ENCODE measurements at regions not wholly inside any gene's neighbourhood (a gene's known extent, or its start where the extent isn't known, plus 50 kb on each side); places are given as distances from the start of the nearest gene placed in this dataset.

- no peak for DNase-seq (ENCODE audit: extremely low read depth, low read depth)
- TF ChIP-seq, protein P1, sequence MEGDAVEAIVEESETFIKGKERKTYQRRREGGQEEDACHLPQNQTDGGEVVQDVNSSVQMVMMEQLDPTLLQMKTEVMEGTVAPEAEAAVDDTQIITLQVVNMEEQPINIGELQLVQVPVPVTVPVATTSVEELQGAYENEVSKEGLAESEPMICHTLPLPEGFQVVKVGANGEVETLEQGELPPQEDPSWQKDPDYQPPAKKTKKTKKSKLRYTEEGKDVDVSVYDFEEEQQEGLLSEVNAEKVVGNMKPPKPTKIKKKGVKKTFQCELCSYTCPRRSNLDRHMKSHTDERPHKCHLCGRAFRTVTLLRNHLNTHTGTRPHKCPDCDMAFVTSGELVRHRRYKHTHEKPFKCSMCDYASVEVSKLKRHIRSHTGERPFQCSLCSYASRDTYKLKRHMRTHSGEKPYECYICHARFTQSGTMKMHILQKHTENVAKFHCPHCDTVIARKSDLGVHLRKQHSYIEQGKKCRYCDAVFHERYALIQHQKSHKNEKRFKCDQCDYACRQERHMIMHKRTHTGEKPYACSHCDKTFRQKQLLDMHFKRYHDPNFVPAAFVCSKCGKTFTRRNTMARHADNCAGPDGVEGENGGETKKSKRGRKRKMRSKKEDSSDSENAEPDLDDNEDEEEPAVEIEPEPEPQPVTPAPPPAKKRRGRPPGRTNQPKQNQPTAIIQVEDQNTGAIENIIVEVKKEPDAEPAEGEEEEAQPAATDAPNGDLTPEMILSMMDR (IDR thresholded peaks at IDR 0.05; ENCODE audit: low read depth, low read length, missing control alignments), result no peak
- H3K4me3 ChIP-seq (replicated peaks; ENCODE audit: low read depth, low read length), result no peak overlapping the region
Observed at GRCh38 chr2:120404941-120405758, 59.2 kb downstream of the INHBB start.

DNA sequence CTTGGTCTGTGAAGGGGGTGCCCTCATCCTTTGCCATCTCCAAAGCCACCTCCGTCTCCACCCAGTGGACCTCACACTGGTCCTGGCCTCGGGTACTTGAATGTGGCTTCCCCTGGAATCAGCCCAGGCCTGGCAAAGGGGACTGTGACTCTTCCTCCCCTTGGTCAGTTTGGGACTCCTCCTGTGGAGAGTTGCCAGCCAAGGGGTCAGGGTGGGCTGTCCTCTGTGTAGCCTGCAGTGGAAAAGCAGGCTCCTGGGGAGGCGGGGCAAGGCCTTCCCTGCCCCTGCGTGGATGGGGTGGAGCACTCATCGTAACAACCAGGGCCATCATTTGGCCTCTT, 59.8 kb downstream of the INHBB start:
- no peak overlapping the region for H3K4me3 ChIP-seq (replicated peaks; ENCODE audit: low read depth, low read length)
- TF ChIP-seq, protein P1 (IDR thresholded peaks at IDR 0.05; ENCODE audit: low read depth, low read length, missing control alignments), result no peak
- no peak for DNase-seq (ENCODE audit: extremely low read depth, low read depth)

DNA sequence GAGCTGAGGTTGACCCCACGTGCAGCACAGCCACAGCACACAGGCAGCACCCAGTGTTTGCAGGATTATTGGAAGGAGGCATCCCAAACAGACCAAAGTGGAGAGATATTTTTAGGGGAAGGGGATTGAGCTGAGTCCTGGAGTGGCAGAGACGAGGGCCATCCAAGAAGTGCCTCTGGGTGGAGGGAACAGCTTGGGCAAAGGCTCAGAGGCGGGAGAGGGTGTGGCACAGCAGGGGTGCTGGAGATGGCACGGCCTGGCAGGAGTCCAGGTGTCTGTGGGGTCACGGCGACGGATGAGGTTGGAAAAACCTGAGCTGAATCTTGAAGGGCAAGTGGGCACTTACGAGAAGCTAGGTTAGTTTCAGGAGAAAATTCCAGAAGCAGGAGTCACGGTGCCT, 60.6 kb downstream of the INHBB start:
- H3K4me3 ChIP-seq (replicated peaks; ENCODE audit: low read depth, low read length), result no peak overlapping the region
- no peak for DNase-seq (ENCODE audit: extremely low read depth, low read depth)
- TF ChIP-seq, protein P1 (IDR thresholded peaks at IDR 0.05; ENCODE audit: low read depth, low read length, missing control alignments), result no peak

DNA sequence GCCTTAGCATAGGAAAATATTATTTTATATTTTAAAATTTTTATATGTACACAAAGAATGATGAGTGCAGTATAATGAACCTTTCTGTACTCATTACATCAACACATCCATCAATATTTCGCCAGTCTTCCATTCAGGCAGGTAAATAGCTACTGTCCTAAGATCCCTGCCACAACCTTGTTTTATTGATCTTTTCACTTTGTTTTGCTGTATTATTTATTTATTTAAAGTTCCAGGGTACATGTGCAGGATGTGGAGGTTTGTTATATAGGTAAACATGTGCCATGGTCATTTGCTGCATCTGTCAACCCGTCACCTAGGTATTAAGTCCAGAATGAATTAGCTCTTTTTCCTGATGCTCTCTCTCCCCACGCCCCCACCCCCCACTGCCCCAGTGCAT, 64.6 kb downstream of the INHBB start:
- no peak overlapping the region for H3K4me3 ChIP-seq (replicated peaks; ENCODE audit: low read depth, low read length)
- no peak for DNase-seq (ENCODE audit: extremely low read depth, low read depth)
- TF ChIP-seq, protein P1 (IDR thresholded peaks at IDR 0.05; ENCODE audit: low read depth, low read length, missing control alignments), result no peak

DNA sequence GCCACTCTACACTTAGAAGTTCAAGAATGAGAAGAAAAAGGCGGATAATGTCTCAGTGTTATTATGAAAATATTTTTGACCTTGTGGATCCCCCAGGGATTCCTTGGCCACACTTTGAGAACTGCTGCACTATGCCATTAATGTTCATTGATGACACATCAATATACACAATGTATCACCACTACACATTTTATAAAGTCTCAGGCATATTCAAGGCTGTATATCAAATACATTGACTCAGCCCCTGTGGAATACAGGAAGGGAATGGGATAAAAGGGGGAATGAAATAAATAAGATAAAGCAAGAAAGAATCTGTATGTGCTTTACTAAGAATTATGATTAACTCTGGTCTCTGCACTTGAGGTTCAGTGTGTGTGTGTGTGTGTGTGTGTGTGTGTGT, 69.1 kb downstream of the INHBB start:
- TF ChIP-seq, protein P1 (IDR thresholded peaks at IDR 0.05; ENCODE audit: low read depth, low read length, missing control alignments), result no peak
- no peak for DNase-seq (ENCODE audit: extremely low read depth, low read depth)
- no peak overlapping the region for H3K4me3 ChIP-seq (replicated peaks; ENCODE audit: low read depth, low read length)

DNA sequence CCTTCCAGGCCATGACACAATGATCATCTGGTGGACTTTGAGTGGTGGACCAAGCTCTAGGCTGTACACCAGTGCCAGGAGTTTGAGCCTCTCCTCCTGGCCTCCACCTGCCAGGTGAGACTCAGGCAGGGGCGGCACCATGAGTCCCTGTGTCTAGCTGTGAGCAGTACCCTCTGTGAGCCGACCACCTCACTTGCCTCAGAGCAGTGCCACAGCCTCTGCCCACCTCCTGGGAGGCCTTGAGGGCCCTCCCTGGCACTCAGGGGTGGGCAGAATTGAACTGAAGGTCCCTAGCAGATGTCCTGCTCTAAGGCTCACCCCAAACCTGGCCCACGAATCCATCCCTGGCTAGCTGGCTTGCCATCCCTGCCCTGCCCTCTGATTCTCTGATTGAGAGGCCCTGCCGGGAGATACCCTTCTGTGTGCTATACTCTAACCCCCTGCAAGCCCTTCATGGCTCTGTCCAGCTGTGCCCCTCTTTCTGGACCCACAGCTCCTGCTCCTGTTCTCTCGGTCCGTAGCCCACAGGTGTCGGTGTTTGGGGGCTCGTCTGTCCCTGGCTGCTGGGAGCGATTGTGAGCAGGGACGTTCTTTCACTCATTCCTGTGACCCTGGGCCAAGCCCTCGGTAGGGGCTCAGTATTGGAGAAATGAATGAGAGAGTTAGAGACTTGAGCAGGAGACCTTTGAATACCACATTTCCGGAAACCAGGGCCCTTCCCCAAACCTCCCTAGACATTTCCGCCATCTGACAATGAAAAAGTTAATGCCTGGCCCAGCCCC, 70.0 kb downstream of the INHBB start:
- H3K4me3 ChIP-seq (replicated peaks; ENCODE audit: low read depth, low read length), result no peak overlapping the region
- TF ChIP-seq, protein P1 (IDR thresholded peaks at IDR 0.05; ENCODE audit: low read depth, low read length, missing control alignments), result no peak
- no peak for DNase-seq (ENCODE audit: extremely low read depth, low read depth)

Data from HFF-Myc (cell line).